HG03558 (cell line): ENCODE measurements at regions not wholly inside any gene's neighbourhood (a gene's known extent, or its start where the extent isn't known, plus 50 kb on each side); places are given as distances from the start of the nearest gene placed in this dataset.
A peak's percentile ranks its signal among the peaks of the same experiment; 100 is the strongest.

ENCODE experiments used
- ATAC-seq: cut with Tn5 transposase; IDR thresholded peaks from one replicate; pipeline ENCODE4 v1.9.1; 2021; ENCODE audit warnings: moderate number of reproducible peaks; ENCODE audit not compliant: unreplicated experiment; ENCODE audit errors: extremely low read depth

- no peak for ATAC-seq
These were observed 107.5 kb downstream of the SPTSSA start for GRCh38 chr14:34354556-34354955.

- ATAC-seq, result no peak
These were observed 111.1 kb downstream of the SPTSSA start for GRCh38 chr14:34350903-34351302.

GRCh38 chr14:34348592-34348991 is 113.4 kb downstream of the SPTSSA start:
- no peak for ATAC-seq

GRCh38 chr14:34347683-34348082 is 114.4 kb downstream of the SPTSSA start:
- ATAC-seq, result no peak

- ATAC-seq, result no peak
These were observed 116.1 kb downstream of the SPTSSA start for GRCh38 chr14:34345718-34346465.

- ATAC-seq, result no peak
These were observed 117.7 kb downstream of the SPTSSA start for GRCh38 chr14:34344318-34344717.

GRCh38 chr14:34340025-34340625 is 121.9 kb downstream of the SPTSSA start:
- no peak for ATAC-seq

- ATAC-seq, result no peak
These were observed 124.0 kb downstream of the SPTSSA start for GRCh38 chr14:34338056-34338455.

- ATAC-seq, result no peak
These were observed 125.5 kb downstream of the SPTSSA start for GRCh38 chr14:34336501-34336900.

GRCh38 chr14:34335968-34336367 is 126.1 kb downstream of the SPTSSA start:
- ATAC-seq, result no peak

GRCh38 chr14:34334329-34334728 is 127.7 kb downstream of the SPTSSA start:
- no peak for ATAC-seq

GRCh38 chr14:34331728-34332623 is 130.1 kb downstream of the SPTSSA start:
- ATAC-seq, result peak; percentile 82

- no peak for ATAC-seq
These were observed 131.2 kb downstream of the SPTSSA start for GRCh38 chr14:34330846-34331245.

- ATAC-seq, result no peak
These were observed 132.7 kb downstream of the SPTSSA start for GRCh38 chr14:34329301-34329700.

GRCh38 chr14:34328178-34328577 is 133.9 kb downstream of the SPTSSA start:
- no peak for ATAC-seq

- ATAC-seq, result no peak
These were observed 136.5 kb downstream of the SPTSSA start for GRCh38 chr14:34325493-34325892.

- ATAC-seq, result no peak
These were observed 137.7 kb downstream of the SPTSSA start for GRCh38 chr14:34324363-34324795.

GRCh38 chr14:34322940-34323418 is 139.1 kb downstream of the SPTSSA start:
- no peak for ATAC-seq

- no peak for ATAC-seq
These were observed 142.9 kb downstream of the SPTSSA start for GRCh38 chr14:34319140-34319539.

GRCh38 chr14:34318014-34318413 is 144.0 kb downstream of the SPTSSA start:
- ATAC-seq, result no peak

GRCh38 chr14:34310724-34311123 is 151.3 kb downstream of the SPTSSA start:
- ATAC-seq, result no peak
